Nephron progenitor cell (in vitro differentiated cells): ENCODE measurements at regions not wholly inside any gene's neighbourhood (a gene's known extent, or its start where the extent isn't known, plus 50 kb on each side); places are given as distances from the start of the nearest gene placed in this dataset.

Source experiments
- DNase-seq: peaks from one replicate; pipeline ENCODE4 v3.0.0; 2021
- H3K27ac Mint-ChIP-seq: 2 replicates; pipeline ENCODE4 v1.8.0; 2021; ENCODE audit warnings: mild to moderate bottlenecking, moderate library complexity, mixed read lengths
- H3K27me3 Mint-ChIP-seq: 2 replicates; pipeline ENCODE4 v1.8.0; 2021; ENCODE audit warnings: mild to moderate bottlenecking, low read depth, mixed read lengths; ENCODE audit not compliant: poor library complexity
- H3K36me3 Mint-ChIP-seq: 2 replicates; pipeline ENCODE4 v1.8.0; 2021; ENCODE audit warnings: low read depth, mixed read lengths
- H3K4me1 Mint-ChIP-seq: 2 replicates; pipeline ENCODE4 v1.8.0; 2021; ENCODE audit warnings: mixed read lengths
- H3K4me3 Mint-ChIP-seq: 2 replicates; pipeline ENCODE4 v1.8.0; 2021; ENCODE audit warnings: mild to moderate bottlenecking, moderate library complexity, mixed read lengths
- H3K9me3 Mint-ChIP-seq: 2 replicates; pipeline ENCODE4 v1.8.0; 2021; ENCODE audit warnings: mild to moderate bottlenecking, moderate library complexity, mixed read lengths
- CTCF ChIP-seq: fragments of 200-600 bp; sonication (generic); IDR thresholded peaks from 2 replicates; pipeline ENCODE4 v1.5.0; 2021; ENCODE audit warnings: antibody characterized with exemption

- Mint-ChIP-seq H3K27me3 (peaks cover 3% of the 10 kb centered on the region), H3K9me3 (peaks cover 11% of the 10 kb centered on the region), H3K4me1 (peaks cover 14% of the 10 kb centered on the region), H3K27ac (no peak overlapping the region), H3K4me3 (no peak overlapping the region), H3K36me3 (peaks cover 4% of the 10 kb centered on the region)
- TF ChIP-seq CTCF: no peak
- DNase-seq: no peak
Observed at GRCh38 chr9:7370988-7371387, 428.6 kb downstream of the DMAC1 start.

DNA sequence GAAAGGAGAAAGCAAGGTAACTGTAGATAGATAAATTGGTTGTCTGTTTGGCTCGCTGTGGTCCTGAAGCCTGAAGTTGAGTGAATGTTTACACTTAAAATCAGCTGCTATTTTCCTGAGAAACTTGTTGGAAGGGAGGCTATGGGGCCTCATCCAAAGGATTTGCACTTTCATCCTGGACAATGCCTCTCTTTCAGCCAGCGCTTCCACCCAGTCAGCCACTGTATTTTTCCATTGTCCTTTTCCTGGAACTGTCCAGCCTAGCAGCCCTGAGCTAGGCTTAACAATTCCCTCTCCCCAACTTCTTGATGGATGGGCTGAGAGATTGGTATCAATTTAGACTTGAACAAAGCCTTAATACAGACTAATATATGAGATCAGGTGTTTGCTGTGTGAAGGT lies 429.2 kb downstream of the DMAC1 start:
- TF ChIP-seq CTCF: no peak
- peaks cover 13% of the 10 kb centered on the region for H3K4me1 Mint-ChIP-seq
- no peaks in the 10 kb centered on the region for H3K27me3 Mint-ChIP-seq
- no peaks in the 10 kb centered on the region for H3K36me3 Mint-ChIP-seq
- peaks cover 5% of the 10 kb centered on the region for H3K9me3 Mint-ChIP-seq
- no peak for DNase-seq
- H3K27ac Mint-ChIP-seq: no peak overlapping the region
- no peak overlapping the region for H3K4me3 Mint-ChIP-seq

- no peak for TF ChIP-seq CTCF
- no peak overlapping the region for H3K4me3 Mint-ChIP-seq
- H3K36me3 Mint-ChIP-seq: no peaks in the 10 kb centered on the region
- H3K4me1 Mint-ChIP-seq: peaks cover 4% of the 10 kb centered on the region
- H3K27ac Mint-ChIP-seq: no peak overlapping the region
- no peak for DNase-seq
- no peaks in the 10 kb centered on the region for H3K27me3 Mint-ChIP-seq
- no peaks in the 10 kb centered on the region for H3K9me3 Mint-ChIP-seq
Observed at GRCh38 chr9:7369384-7369821, 430.2 kb downstream of the DMAC1 start.

DNA sequence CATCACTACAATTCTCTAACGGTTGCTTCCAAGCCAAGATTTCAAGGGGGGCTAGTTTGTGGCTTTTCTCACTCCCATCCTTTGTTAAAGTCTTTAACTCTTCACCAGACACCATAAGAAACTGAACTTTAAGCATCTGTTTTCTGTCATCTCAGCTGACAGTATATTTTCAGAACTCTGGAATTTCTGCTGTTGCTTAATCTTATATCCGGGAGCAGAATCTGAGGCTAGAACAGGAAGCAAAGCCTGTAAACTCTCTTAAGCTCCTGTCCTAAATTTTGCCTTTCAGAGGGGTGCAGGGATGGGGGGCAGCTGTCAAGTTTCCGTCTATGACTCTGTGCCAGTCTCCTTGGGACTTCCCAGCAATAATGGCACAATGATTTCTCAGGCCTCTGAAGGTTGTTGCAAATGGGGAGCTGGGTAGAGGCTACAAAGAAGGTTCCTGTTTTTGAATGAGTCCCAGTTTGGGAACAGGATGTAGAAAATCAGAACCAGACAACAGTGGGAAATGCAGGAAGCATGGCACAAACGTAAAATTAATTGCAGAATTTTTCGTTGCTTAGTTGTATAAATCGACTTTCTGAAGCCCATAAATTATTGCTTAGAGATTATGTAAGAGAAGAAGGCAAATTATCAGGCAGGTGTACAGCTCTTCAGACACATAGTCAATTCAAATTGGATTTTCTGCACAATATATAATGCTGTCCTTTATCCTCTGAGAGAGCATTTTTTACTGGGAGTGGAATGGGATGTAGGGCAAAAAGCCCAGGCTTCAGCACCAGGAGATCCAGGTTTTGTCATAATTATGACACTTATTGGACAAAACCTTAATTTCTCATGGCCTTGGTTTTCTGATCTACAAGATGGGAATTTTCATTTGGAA lies 430.9 kb downstream of the DMAC1 start:
- Mint-ChIP-seq H3K27ac (no peak overlapping the region), H3K4me3 (no peak overlapping the region), H3K27me3 (no peaks in the 10 kb centered on the region), H3K4me1 (peaks cover 8% of the 10 kb centered on the region), H3K36me3 (no peaks in the 10 kb centered on the region), H3K9me3 (no peaks in the 10 kb centered on the region)
- TF ChIP-seq CTCF: no peak
- no peak for DNase-seq

DNA sequence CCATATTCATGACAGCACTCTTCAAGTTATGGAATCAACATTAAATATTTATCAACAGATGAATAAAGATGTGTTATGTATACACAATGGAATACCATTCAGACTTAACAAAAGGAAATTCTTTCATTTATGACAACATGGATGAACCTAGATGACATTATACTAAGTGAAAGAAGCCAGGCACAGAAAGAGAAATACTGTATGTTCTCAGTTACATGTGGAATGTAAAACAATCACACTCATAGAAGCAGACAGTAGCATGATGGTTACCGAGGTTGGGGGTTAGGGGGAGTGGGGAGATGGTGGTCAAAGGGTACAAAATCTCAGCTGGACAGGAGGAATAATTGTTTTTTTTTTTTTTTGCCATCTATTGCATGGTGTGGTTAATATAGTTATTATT lies 431.9 kb downstream of the DMAC1 start:
- H3K36me3 Mint-ChIP-seq: no peaks in the 10 kb centered on the region
- DNase-seq: no peak
- no peak overlapping the region for H3K27ac Mint-ChIP-seq
- peaks cover 18% of the 10 kb centered on the region for H3K4me1 Mint-ChIP-seq
- H3K4me3 Mint-ChIP-seq: no peak overlapping the region
- no peaks in the 10 kb centered on the region for H3K27me3 Mint-ChIP-seq
- no peaks in the 10 kb centered on the region for H3K9me3 Mint-ChIP-seq
- TF ChIP-seq CTCF: no peak

DNA sequence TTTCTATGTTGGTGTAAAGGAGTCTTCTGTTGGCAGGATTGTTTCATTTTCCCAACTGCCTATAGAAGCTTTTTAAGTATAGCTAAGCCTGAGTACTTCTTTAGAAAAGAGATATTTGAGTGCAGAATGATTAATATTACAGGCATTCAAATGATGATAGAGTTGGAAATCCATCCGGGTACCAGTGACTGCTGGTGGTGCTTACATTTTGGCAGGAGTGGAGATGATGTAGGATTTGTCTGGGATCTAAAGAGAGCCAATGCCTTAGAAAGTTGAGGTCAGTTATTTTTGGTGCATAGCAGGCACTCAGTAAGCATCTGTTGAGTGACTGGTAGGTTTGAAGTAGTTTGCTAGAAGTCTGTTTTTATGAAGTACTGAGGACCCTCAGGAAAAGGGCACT lies 433.5 kb downstream of the DMAC1 start:
- DNase-seq: no peak
- H3K27me3 Mint-ChIP-seq: no peaks in the 10 kb centered on the region
- H3K4me3 Mint-ChIP-seq: no peak overlapping the region
- H3K36me3 Mint-ChIP-seq: no peaks in the 10 kb centered on the region
- H3K9me3 Mint-ChIP-seq: no peaks in the 10 kb centered on the region
- no peak overlapping the region for H3K27ac Mint-ChIP-seq
- H3K4me1 Mint-ChIP-seq: peaks cover 26% of the 10 kb centered on the region
- TF ChIP-seq CTCF: no peak
